GM19328 (cell line): ENCODE measurements at regions not wholly inside any gene's neighbourhood (a gene's known extent, or its start where the extent isn't known, plus 50 kb on each side); places are given as distances from the start of the nearest gene placed in this dataset.
"Not testable (repeated sequence)": the region's sequence is repeated elsewhere in the genome, so short reads cannot be mapped to it uniquely, and the experiment has no call there.

ENCODE experiments used
- ATAC-seq: cut with Tn5 transposase; IDR thresholded peaks from one replicate; pipeline ENCODE4 v1.9.1; 2021; ENCODE audit warnings: mild to moderate bottlenecking, moderate library complexity; ENCODE audit not compliant: unreplicated experiment

GRCh38 chr14:105746800-105747502, 220.6 kb downstream of the TMEM121 start:
- not testable (repeated sequence) for ATAC-seq

DNA sequence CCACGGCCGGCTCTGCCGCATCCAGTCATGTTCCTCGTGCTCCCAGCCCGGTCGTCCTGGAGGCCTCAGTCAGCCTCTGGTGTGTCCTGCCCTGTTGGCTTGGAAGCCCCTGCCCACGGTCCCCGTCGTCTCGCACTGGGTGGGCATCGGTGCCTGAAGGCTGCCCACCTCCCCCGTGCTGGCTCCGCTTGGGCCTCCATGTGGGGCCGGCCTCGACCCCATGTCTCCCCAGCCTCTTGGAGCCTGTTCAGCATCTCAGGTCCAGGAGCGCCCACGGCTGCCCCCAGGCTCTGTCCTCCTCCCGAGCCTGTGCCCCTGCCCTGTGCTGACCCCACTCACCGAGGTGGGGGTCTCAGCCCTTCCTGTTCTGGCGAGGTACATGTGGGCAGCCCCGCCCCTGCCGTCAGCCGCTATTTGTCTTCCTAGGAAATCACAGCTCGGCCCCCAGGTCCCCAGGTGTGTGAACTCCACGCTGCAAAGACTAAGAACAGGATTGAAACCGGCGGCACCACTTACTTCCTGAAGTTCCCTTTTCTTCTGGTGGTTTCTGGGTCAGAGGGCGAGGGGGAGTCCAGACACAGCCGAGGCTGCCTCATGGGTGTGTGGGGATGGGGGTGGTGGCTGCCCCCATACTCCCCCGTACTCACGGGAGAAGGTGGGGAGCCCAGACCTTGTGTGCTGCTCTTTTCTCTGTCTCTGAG, 221.3 kb downstream of the TMEM121 start:
- ATAC-seq, result not testable (repeated sequence)

- no peak for ATAC-seq
Measured at GRCh38 chr14:105748204-105748578, 221.8 kb downstream of the TMEM121 start.

DNA sequence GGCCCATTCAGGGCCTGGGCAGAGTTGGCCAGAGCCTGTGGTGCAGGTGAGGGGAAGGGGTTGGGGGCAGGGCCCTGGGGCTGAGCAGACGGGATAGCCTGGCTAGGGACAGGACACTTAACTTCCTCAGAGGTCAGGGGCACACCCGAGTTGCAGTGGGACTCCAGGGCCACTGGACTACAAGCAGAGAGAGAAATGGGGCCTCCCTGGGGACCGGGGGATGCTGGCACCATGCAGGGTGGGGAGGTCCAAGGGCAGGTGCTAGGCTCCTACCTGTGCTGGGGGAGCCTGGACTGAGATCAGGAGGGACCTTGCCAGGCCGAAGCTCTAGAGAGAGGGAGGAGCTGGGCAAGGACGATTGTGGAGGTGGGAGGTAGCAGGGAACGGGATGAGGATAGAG, 222.3 kb downstream of the TMEM121 start:
- not testable (repeated sequence) for ATAC-seq

DNA sequence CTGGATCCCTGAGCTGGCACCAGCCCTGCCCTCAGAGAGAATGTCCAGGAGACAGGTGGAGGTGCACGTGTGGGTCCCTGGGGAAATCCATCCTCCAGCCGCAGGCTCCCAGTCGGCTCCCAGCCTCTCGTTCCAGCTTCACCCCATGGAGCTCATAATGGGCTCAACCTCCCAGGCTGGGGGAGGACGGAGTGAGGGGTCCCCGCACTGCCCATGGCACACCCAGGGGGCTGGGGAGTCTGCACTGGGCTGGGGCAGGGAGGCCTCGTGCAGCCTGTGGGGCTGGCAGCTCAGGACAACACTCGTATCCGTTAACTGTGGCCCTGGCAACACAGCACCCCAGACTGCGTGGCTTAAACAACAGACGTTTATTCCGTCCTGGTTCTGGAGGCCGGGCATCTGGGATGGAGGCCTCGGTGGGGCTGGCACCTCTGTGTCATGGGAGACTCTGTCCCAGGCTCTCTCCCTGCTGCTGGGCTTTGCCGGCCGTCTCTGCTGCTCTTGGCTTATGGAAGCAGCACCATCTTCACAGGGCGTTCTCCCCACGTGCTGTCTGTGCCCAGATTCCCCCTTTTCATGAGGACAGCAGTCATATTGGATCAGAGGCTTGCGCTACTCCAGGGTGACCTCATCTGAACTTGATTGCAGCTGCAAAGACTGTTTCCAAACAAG, 223.6 kb downstream of the TMEM121 start:
- ATAC-seq, result not testable (repeated sequence)

GRCh38 chr14:105751291-105751751, 224.9 kb downstream of the TMEM121 start:
- ATAC-seq, result not testable (repeated sequence)

- not testable (repeated sequence) for ATAC-seq
Measured at GRCh38 chr14:105752420-105752819, 226.0 kb downstream of the TMEM121 start.

DNA sequence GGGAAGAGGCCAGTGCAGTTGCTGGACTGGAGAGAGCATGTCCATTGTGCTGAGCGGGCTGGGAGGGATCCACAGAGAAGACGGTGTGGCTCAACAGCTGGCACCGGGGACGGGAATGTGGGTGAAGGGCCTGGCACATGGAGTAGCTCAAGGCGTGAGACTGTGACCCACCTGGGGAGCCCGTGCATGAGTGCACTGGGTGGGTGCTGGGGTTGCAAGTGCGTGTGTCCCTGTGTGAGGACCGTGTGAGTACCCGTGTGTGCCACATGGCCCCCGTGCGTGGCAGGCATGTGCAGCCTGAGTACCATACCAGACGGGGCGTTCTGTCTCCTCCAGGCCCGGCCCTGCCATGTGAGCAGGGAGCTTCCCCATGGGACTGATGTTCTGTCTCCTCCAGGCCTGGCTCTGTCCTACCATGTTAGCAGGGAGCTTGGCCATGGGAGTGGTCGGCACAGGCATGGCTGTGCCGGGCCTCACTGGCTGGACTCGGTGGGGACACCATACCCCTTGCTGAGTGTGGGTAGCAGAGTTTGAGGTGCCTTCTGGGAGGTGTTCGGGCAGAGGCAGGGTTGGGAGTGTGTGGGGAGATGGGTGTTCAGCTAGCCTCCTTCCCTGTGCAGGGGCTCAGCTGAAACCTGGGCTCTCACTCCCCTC, 234.4 kb downstream of the TMEM121 start:
- ATAC-seq, result no peak

DNA sequence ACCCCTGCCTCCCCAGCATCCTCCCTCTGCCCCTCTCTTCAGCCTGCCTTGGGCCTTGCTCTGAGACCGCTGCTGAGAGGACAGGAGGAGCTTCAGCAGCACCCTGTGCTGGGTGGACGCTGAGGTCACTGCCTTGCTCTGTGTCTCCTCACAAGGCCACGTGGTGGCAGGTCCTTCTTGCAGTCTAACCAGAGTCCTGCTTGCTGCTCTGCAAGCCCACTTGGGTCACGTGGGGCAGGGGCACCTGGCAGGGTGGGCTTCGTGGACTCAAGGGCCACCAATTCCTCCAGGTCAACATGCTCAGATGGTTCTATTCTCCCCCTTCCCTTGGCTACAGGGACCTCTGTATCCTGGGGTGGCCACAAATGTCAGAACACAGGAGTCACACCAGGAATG, 235.0 kb downstream of the TMEM121 start:
- not testable (repeated sequence) for ATAC-seq

DNA sequence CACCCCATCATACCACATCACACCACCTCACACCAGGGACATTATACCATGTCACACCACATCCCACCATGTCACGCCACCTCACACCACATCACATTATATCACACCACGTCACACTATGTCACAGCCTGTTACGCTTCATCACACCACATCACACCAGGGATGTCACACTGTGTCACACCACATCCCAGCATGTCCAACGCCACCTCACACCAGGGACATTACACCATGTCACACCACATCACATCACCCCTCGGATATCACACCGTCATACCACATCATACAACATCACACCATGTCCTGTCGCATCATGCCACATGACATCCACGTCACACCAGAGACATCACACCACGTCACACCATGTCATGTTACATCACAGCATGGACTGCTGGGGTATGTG, 235.5 kb downstream of the TMEM121 start:
- no peak for ATAC-seq

DNA sequence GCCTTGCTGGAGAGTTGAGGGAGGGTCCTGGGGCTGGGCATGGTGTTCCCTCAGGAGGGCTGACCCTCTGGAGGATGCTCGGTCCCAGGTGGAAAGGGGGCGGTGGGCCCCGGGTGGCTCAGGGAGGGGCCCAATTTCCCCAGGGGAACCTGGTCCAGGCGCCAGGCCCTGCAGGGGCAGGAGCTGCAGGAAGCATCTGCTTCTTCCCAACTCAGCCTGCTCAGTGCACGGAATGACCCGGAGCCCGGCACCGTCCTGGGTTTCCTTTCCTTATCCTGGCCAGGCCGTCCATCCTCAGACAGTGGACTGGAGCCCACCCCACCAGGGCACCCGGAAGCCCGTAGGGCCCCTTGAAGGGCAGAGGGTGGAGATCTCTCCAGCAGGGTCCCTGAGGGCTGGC, 235.9 kb downstream of the TMEM121 start:
- not testable (repeated sequence) for ATAC-seq

DNA sequence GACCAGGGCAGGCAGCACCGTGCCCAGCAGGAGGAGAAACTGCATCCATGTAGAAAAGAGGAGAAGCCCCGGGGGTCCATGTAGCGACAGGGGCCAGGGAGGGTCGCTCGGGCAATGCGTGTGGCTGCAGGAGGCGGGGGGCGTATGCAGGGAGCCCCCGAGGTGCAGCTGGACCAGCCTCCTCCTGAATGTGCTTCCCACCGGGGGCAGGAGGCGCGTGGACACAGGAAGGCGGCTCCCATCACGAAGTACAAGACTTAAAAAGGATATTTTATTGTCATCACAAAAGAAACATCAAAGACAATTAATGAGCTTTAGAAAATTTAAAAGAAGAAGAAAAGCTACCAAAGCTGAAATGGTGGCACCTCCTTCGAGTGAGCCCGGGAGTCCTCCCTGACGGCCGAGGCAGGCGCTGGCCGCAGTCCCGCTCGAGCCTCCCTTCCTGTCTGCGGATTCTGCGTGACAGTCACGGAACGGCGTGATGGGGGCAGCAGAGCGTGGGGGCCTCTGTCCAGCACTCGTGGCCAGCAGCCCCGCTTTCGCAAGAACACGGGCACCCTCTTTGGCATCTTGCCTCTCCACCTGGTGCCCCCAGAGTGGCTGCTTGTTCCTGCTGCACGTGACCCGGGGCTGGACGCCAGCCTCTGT, 238.0 kb downstream of the TMEM121 start:
- ATAC-seq, result not testable (repeated sequence)

DNA sequence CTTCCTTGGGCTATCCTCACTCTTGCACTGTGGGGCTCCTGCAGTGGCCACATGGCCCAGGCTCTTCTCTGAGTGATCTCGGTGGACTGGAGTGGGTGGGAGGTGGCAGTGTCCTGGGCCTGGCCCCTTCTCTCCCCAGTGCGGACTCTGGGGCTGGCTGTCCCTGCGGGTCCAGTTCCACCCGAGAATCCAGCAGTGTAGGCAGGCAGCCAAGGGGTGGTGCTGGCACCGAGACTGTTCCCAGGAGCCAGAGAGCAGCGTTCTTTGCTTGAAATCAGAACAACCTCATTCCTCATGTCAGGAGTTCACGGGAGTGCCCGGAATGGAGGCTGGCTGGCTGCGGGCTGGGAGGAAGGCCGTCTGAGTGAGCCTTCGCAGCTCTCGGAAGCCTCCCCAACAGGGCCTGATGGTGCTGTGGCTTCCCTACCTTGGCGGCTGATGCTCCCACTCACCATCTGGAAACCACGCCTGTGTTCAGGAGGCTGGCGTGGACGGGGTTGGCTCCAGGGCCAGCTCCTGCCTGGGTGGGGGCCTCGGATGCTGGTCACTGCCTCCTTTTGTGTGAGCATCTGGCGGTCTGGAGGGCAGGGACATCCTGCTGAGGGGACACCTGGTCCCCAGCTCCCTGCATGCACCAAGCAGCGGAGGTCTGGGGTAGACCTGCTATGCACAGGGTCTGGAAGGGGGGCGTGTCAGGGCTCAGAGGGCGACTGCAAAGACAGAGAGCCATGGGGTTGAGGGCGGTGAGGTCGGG, 238.9 kb downstream of the TMEM121 start:
- ATAC-seq, result not testable (repeated sequence)

DNA sequence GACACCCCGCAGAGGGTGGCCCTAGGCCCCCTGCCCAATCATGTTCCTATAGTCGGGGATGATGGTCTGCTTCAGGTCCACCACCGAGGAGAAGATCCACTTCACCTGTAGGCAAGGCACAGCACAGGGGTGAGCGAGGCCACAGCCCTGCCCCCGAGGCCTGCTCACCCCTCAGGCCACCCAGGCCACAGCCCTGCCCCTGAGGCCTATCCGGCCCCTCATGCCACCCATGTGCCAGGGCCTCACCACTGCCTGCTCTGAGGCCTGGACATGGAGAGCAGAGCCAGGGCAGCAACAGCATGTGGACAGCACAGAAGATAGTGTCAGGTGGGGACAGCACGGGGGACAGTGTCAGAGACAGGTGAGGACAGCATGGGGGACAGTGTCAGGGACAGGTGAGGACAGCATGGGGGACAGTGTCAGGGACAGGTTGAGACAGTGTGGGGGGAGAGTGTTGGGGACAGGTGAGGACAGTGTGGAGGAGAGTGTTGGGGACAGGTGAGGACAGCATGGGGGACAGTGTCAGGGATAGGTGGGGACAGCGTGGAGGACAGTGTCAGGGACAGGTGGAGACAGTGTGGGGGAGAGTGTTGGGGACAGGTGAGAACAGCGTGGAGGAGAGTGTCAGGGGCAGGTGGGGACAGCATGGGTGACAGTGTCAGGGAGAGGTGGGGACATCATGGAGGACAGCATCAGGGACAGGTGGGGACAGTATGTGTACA, 239.7 kb downstream of the TMEM121 start:
- ATAC-seq, result no peak

DNA sequence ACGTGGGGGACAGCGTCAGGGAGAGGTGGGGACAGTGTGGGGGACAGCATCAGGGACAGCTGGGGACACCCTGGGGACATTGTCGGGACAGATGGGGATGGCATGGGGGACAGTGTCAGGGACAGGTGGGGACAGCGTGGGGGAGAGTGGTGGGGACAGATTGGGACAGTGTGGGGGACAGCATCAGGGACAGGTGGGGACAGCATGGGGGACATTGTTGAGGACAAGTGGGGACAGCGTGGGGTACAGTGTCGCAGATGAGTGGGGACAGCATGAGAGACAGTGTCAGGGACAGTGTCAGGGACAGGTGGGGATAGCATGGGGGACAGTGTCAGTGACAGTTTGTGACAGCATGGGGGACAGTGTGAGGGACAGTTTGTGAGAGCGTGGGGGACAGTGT, 240.9 kb downstream of the TMEM121 start:
- no peak for ATAC-seq

DNA sequence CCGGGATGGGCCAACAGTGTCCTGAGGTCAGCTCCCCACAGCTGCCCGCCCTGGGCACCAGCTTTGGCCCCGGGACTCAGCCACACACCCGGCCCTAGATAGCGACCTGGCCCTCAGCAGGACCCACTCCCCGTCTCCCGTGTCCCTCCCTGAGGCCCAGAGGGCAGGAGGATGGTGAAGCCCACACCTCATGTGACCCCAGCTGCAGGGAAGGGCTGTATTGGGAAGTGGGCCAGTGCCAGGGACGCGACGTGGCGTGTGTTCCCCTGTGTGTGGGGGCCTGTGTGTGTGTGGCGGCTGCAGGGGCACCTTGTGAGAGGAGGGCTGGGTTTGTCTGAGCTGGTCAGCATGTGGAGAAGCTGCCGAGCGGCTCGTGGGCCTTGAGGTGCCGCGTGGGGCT, 241.7 kb downstream of the TMEM121 start:
- not testable (repeated sequence) for ATAC-seq

GRCh38 chr14:105769061-105769730, 242.8 kb downstream of the TMEM121 start:
- ATAC-seq, result not testable (repeated sequence)

- ATAC-seq, result not testable (repeated sequence)
Measured at GRCh38 chr14:105770619-105771216, 244.3 kb downstream of the TMEM121 start.
